ENCODE measurements at regions not wholly inside any gene's neighbourhood (a gene's known extent, or its start where the extent isn't known, plus 50 kb on each side); places are given as distances from the start of the nearest gene placed in this dataset.

GRCh38 chr6:91575032-91575431, 988.2 kb upstream of the MAP3K7 start:
- Histone ChIP-seq H3K4me2 (ENCODE audit: control insufficient read depth, extremely low read depth, insufficient read depth, low read depth, low read length) (no peak overlapping the region), H3K4me3 (ENCODE audit: control insufficient read depth in 2 of 3, extremely low read depth in 1 of 3, insufficient read depth in 2 of 3, low read depth in 1 of 3, low read length in 3 of 3) (no peak overlapping the region), H2AFZ (ENCODE audit: control insufficient read depth, low read length) (no peak overlapping the region), H3K9me1 (ENCODE audit: control insufficient read depth, extremely low read depth, insufficient read depth, low read length) (no peaks in the 10 kb centered on the region), H3K9ac (ENCODE audit: control insufficient read depth, extremely low read depth, insufficient read depth, low read length) (no peak overlapping the region), H3K36me3 (ENCODE audit: control insufficient read depth in 2 of 2, extremely low read depth in 1 of 2, insufficient read depth in 2 of 2, low read length in 2 of 2) (no peaks in the 10 kb centered on the region), H3K9me3 (ENCODE audit: control insufficient read depth, low read depth, low read length) (no peaks in the 10 kb centered on the region), H3K27me3 (ENCODE audit: control insufficient read depth, extremely low read depth, insufficient read depth, low read length) (no peaks in the 10 kb centered on the region), H3K27ac (ENCODE audit: control insufficient read depth, insufficient read depth, low read length) (no peak overlapping the region), H3K4me1 (ENCODE audit: control insufficient read depth, extremely low read depth, insufficient read depth, low read length) (no peaks in the 10 kb centered on the region), H4K20me1 (ENCODE audit: control insufficient read depth, extremely low read depth, insufficient read depth, low read length) (no peaks in the 10 kb centered on the region), H3K79me2 (ENCODE audit: control insufficient read depth, insufficient read depth, low read length) (no peaks in the 10 kb centered on the region)
- FAIRE-seq: no peak
- dilution Hi-C loops (cut with MboI; ENCODE audit: extremely low pct_ligation_motif_present, low sequenced_read_pairs): no loop called here
- no peak for TF ChIP-seq CTCF (optimal IDR thresholded peaks at IDR 0.05 in 1 of 3, IDR thresholded peaks at IDR 0.05 in 1 of 3, conservative IDR thresholded peaks at IDR 0.05 in 1 of 3; ENCODE audit: extremely low read depth in 1 of 3, insufficient read depth in 2 of 3, low read length in 3 of 3)
- no peak for TF ChIP-seq EZH2 (IDR thresholded peaks at IDR 0.05; ENCODE audit: low read length)
- no peak for DNase-seq (ENCODE audit: low read depth, low spot score)

DNA sequence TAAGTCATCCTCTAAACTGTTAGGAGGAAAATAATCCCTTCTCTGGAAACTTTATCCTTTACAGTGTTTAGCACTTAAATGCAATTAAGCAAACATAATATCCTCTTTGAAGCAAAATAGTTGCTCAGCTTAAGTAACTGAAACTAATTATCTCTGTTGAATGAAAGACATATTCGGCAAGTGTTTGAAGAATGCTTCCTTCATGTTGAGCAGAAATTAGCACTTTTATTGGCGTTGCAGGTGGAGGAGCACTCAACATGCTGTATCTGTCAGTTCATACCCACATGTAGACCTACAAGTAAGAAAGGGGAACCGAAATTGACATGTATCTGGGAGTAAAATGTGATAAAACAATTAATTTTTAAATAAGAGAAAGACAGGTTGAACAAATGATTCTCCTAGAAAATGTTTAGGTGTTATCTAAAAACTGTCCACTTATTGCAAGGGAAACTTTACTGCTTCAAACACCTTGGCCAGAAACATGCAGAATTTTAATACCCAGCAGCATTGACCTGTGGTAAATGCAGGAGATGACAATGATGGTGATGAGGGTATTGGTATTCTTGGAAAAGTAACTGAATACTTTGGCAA, 987.0 kb upstream of the MAP3K7 start:
- Histone ChIP-seq H3K9me1 (ENCODE audit: control insufficient read depth, extremely low read depth, insufficient read depth, low read length) (no peaks in the 10 kb centered on the region), H3K79me2 (ENCODE audit: control insufficient read depth, insufficient read depth, low read length) (no peaks in the 10 kb centered on the region), H3K27ac (ENCODE audit: control insufficient read depth, insufficient read depth, low read length) (no peak overlapping the region), H3K4me1 (ENCODE audit: control insufficient read depth, extremely low read depth, insufficient read depth, low read length) (no peaks in the 10 kb centered on the region), H3K27me3 (ENCODE audit: control insufficient read depth, extremely low read depth, insufficient read depth, low read length) (no peaks in the 10 kb centered on the region), H2AFZ (ENCODE audit: control insufficient read depth, low read length) (no peak overlapping the region), H3K36me3 (ENCODE audit: control insufficient read depth in 2 of 2, extremely low read depth in 1 of 2, insufficient read depth in 2 of 2, low read length in 2 of 2) (no peaks in the 10 kb centered on the region), H4K20me1 (ENCODE audit: control insufficient read depth, extremely low read depth, insufficient read depth, low read length) (no peaks in the 10 kb centered on the region), H3K4me3 (ENCODE audit: control insufficient read depth in 2 of 3, extremely low read depth in 1 of 3, insufficient read depth in 2 of 3, low read depth in 1 of 3, low read length in 3 of 3) (no peak overlapping the region), H3K9ac (ENCODE audit: control insufficient read depth, extremely low read depth, insufficient read depth, low read length) (no peak overlapping the region), H3K9me3 (ENCODE audit: control insufficient read depth, low read depth, low read length) (no peaks in the 10 kb centered on the region), H3K4me2 (ENCODE audit: control insufficient read depth, extremely low read depth, insufficient read depth, low read depth, low read length) (no peak overlapping the region)
- no peak for DNase-seq (ENCODE audit: low read depth, low spot score)
- FAIRE-seq: no peak
- dilution Hi-C loops (cut with MboI; ENCODE audit: extremely low pct_ligation_motif_present, low sequenced_read_pairs): no loop called here
- no peak for TF ChIP-seq EZH2 (IDR thresholded peaks at IDR 0.05; ENCODE audit: low read length)
- no peak for TF ChIP-seq CTCF (optimal IDR thresholded peaks at IDR 0.05 in 1 of 3, IDR thresholded peaks at IDR 0.05 in 1 of 3, conservative IDR thresholded peaks at IDR 0.05 in 1 of 3; ENCODE audit: extremely low read depth in 1 of 3, insufficient read depth in 2 of 3, low read length in 3 of 3)

Data from keratinocyte (primary cell).